AG10803 (cell line): ENCODE measurements at regions not wholly inside any gene's neighbourhood (a gene's known extent, or its start where the extent isn't known, plus 50 kb on each side); places are given as distances from the start of the nearest gene placed in this dataset.

Experiments used
- DNase-seq: peaks from one replicate; pipeline ENCODE4 v3.0.0; 2010; ENCODE audit warnings: low read depth
- H3K4me3 ChIP-seq: 2 replicates; pipeline ENCODE4 v1.5.1; 2011; ENCODE audit warnings: mild to moderate bottlenecking, low read length, control low read depth
- CTCF ChIP-seq: conservative IDR thresholded peaks from 2 replicates; pipeline ENCODE4 v1.5.1; 2011; ENCODE audit warnings: mild to moderate bottlenecking, low read length, control low read depth, inconsistent platforms

GRCh38 chr5:62256161-62257019 is 49.6 kb upstream of the KIF2A start:
- no peak for TF ChIP-seq CTCF
- H3K4me3 ChIP-seq, result no peak overlapping the region
- DNase-seq, result no peak
